ENCODE measurements at regions not wholly inside any gene's neighbourhood (a gene's known extent, or its start where the extent isn't known, plus 50 kb on each side); places are given as distances from the start of the nearest gene placed in this dataset.
"Not testable (repeated sequence)": the region's sequence is repeated elsewhere in the genome, so short reads cannot be mapped to it uniquely, and the experiment has no call there.

GRCh38 chr4:132214519-132214918, 934.6 kb upstream of the PCDH10 start:
- Histone ChIP-seq H3K27ac (ENCODE audit: low read depth, low read length) (no peak overlapping the region), H3F3A (ENCODE audit: insufficient read depth) (no peaks in the 10 kb centered on the region), H4K20me1 (ENCODE audit: low read depth, low read length) (no peaks in the 10 kb centered on the region), H3K4me2 (ENCODE audit: low read depth, low read length, poor library complexity, severe bottlenecking) (no peak overlapping the region), H3K27me3 (ENCODE audit: low read length) (no peaks in the 10 kb centered on the region), H3K9me3 (ENCODE audit: insufficient read depth, low read length) (no peaks in the 10 kb centered on the region), H3K79me2 (ENCODE audit: insufficient read depth, low read length) (no peaks in the 10 kb centered on the region), H3K9me2 (replicated peaks; ENCODE audit: insufficient read depth, low read length) (no peaks in the 10 kb centered on the region), H3K4me3 (ENCODE audit: insufficient read depth, low read length, poor library complexity, severe bottlenecking) (no peak overlapping the region), H3K9ac (ENCODE audit: low read length) (no peak overlapping the region), H2AFZ (ENCODE audit: low read depth, low read length, severe bottlenecking) (no peak overlapping the region), H3K36me3 (ENCODE audit: low read length) (no peaks in the 10 kb centered on the region)
- TF ChIP-seq CTCF (IDR thresholded peaks at IDR 0.05; ENCODE audit: insufficient read depth, low read length, poor library complexity, severe bottlenecking) (no peak), EZH2phosphoT487 (conservative IDR thresholded peaks at IDR 0.05; ENCODE audit: low read length) (no peak)

GRCh38 chr4:132218406-132218805, 930.7 kb upstream of the PCDH10 start:
- TF ChIP-seq EZH2phosphoT487 (conservative IDR thresholded peaks at IDR 0.05; ENCODE audit: low read length) (no peak), CTCF (IDR thresholded peaks at IDR 0.05; ENCODE audit: insufficient read depth, low read length, poor library complexity, severe bottlenecking) (no peak)
- Histone ChIP-seq H3K4me2 (ENCODE audit: low read depth, low read length, poor library complexity, severe bottlenecking) (no peak overlapping the region), H3K4me3 (ENCODE audit: insufficient read depth, low read length, poor library complexity, severe bottlenecking) (no peak overlapping the region), H3K27me3 (ENCODE audit: low read length) (no peaks in the 10 kb centered on the region), H3K27ac (ENCODE audit: low read depth, low read length) (no peak overlapping the region), H3K79me2 (ENCODE audit: insufficient read depth, low read length) (no peaks in the 10 kb centered on the region), H3F3A (ENCODE audit: insufficient read depth) (no peaks in the 10 kb centered on the region), H2AFZ (ENCODE audit: low read depth, low read length, severe bottlenecking) (no peak overlapping the region), H3K9ac (ENCODE audit: low read length) (no peak overlapping the region), H4K20me1 (ENCODE audit: low read depth, low read length) (no peaks in the 10 kb centered on the region), H3K36me3 (ENCODE audit: low read length) (no peaks in the 10 kb centered on the region), H3K9me3 (ENCODE audit: insufficient read depth, low read length) (no peaks in the 10 kb centered on the region), H3K9me2 (replicated peaks; ENCODE audit: insufficient read depth, low read length) (no peaks in the 10 kb centered on the region)

- TF ChIP-seq EZH2phosphoT487 (conservative IDR thresholded peaks at IDR 0.05; ENCODE audit: low read length) (no peak), CTCF (IDR thresholded peaks at IDR 0.05; ENCODE audit: insufficient read depth, low read length, poor library complexity, severe bottlenecking) (no peak)
- Histone ChIP-seq H3K9me3 (ENCODE audit: insufficient read depth, low read length) (no peaks in the 10 kb centered on the region), H2AFZ (ENCODE audit: low read depth, low read length, severe bottlenecking) (no peak overlapping the region), H3K79me2 (ENCODE audit: insufficient read depth, low read length) (no peaks in the 10 kb centered on the region), H3K9ac (ENCODE audit: low read length) (no peak overlapping the region), H3K4me3 (ENCODE audit: insufficient read depth, low read length, poor library complexity, severe bottlenecking) (no peak overlapping the region), H4K20me1 (ENCODE audit: low read depth, low read length) (no peaks in the 10 kb centered on the region), H3K27me3 (ENCODE audit: low read length) (no peaks in the 10 kb centered on the region), H3K27ac (ENCODE audit: low read depth, low read length) (no peak overlapping the region), H3K9me2 (replicated peaks; ENCODE audit: insufficient read depth, low read length) (no peaks in the 10 kb centered on the region), H3K4me2 (ENCODE audit: low read depth, low read length, poor library complexity, severe bottlenecking) (no peak overlapping the region), H3F3A (ENCODE audit: insufficient read depth) (no peaks in the 10 kb centered on the region), H3K36me3 (ENCODE audit: low read length) (no peaks in the 10 kb centered on the region)
These were observed 921.8 kb upstream of the PCDH10 start for GRCh38 chr4:132227151-132227856.

- not testable (repeated sequence) for H3K9me3 ChIP-seq (ENCODE audit: insufficient read depth, low read length); H3K27ac ChIP-seq (ENCODE audit: low read depth, low read length); H2AFZ ChIP-seq (ENCODE audit: low read depth, low read length, severe bottlenecking); H3K9me2 ChIP-seq (replicated peaks; ENCODE audit: insufficient read depth, low read length); H3K36me3 ChIP-seq (ENCODE audit: low read length); H3K4me3 ChIP-seq (ENCODE audit: insufficient read depth, low read length, poor library complexity, severe bottlenecking); H3K27me3 ChIP-seq (ENCODE audit: low read length); H3F3A ChIP-seq (ENCODE audit: insufficient read depth); H3K9ac ChIP-seq (ENCODE audit: low read length); H3K79me2 ChIP-seq (ENCODE audit: insufficient read depth, low read length); H3K4me2 ChIP-seq (ENCODE audit: low read depth, low read length, poor library complexity, severe bottlenecking); H4K20me1 ChIP-seq (ENCODE audit: low read depth, low read length)
These were observed 921.3 kb upstream of the PCDH10 start for GRCh38 chr4:132227857-132228165.

All from SU-DHL-6 (cell line).